K562 (cell line): ENCODE measurements at regions not wholly inside any gene's neighbourhood (a gene's known extent, or its start where the extent isn't known, plus 50 kb on each side); places are given as distances from the start of the nearest gene placed in this dataset.

ENCODE experiments used
- ATAC-seq: fragments of 200-7000 bp; cut with Tn5 transposase; 3 replicates; pipeline ENCODE4 v1.9.1; 2020; ENCODE audit warnings: moderate library complexity
- BruUV-seq: library from RNA; stranded (reverse); fragments of 400-500 nt; replicated peaks from 2 replicates; lab custom pipeline; 2021; lab: Mats Ljungman, UMichigan
- CTCF ChIA-PET: fragments of 300-600 bp; formaldehyde crosslinking; extraction: SDS; loops from one replicate; lab custom pipeline; 2021; ENCODE audit warnings: low intra/inter-chr PET ratio; lab: Yijun Ruan, JAX
- POLR2A ChIA-PET: fragments of 300-600, 350-650 bp; sonication (Branson Sonifier 250); formaldehyde crosslinking; extraction: SDS; loops from one replicate; lab custom pipeline; 2021; ENCODE audit warnings: antibody characterized with exemption, inconsistent platforms; lab: Yijun Ruan, JAX
- DNase-seq, 4 experiments: peaks; one replicate each; pipeline versions ENCODE4 v3.0.0 to v3.0.0-alpha.2; 2011 to 2018; ENCODE audit warnings: low spot score in 3 of 4, mixed read lengths in 3 of 4; ENCODE audit errors: extremely low read depth in 1 of 4
- FAIRE-seq: peaks from 2 replicates; lab custom pipeline; 2011; peaks lifted over from hg19 to GRCh38; lab: Jason Lieb, UNC
- H2AFZ ChIP-seq: 2 replicates; pipeline ENCODE4 v1.6.0; 2011; ENCODE audit warnings: low read depth, low read length, control low read depth, inconsistent platforms
- H3K27ac ChIP-seq: fragments of 200-600 bp; 3 replicates; pipeline ENCODE4 v1.8.0; 2011; ENCODE audit warnings: low read depth, mild to moderate bottlenecking, control low read depth, inconsistent platforms, low read length, moderate library complexity, mixed read lengths; ENCODE audit errors: extremely low read depth
- H3K27me3 ChIP-seq, 2 experiments: fragments of 300-600 bp in 1 of 2; 2 replicates in 1 of 2; 3 replicates in 1 of 2; pipeline versions ENCODE4 v1.6.0 to v1.8.0; 2011; ENCODE audit warnings: inconsistent platforms in 2 of 2, low read length in 2 of 2, mild to moderate bottlenecking in 1 of 2, mixed read lengths in 1 of 2, moderate library complexity in 1 of 2; ENCODE audit not compliant: control insufficient read depth in 2 of 2, insufficient read depth in 2 of 2
- H3K36me3 ChIP-seq: fragments of 300-600 bp; 3 replicates; pipeline ENCODE4 v1.8.0; 2011; ENCODE audit warnings: mild to moderate bottlenecking, low read length, inconsistent platforms; ENCODE audit not compliant: control insufficient read depth, insufficient read depth
- H3K4me1 ChIP-seq, 2 experiments: fragments of 200-600 bp in 1 of 2; replicated peaks in 1 of 2; 2 replicates in 1 of 2; 3 replicates in 1 of 2; pipeline versions ENCODE4 v1.5.1 to v1.8.0; 2011; ENCODE audit warnings: inconsistent platforms in 2 of 2, low read length in 2 of 2, mild to moderate bottlenecking in 1 of 2, mixed read lengths in 1 of 2, moderate library complexity in 1 of 2; ENCODE audit not compliant: control insufficient read depth in 2 of 2, insufficient read depth in 2 of 2
- H3K4me2 ChIP-seq: 2 replicates; pipeline ENCODE4 v1.6.1; 2011; ENCODE audit warnings: low read length, control low read depth, inconsistent platforms, mixed read lengths; ENCODE audit not compliant: insufficient read depth
- H3K4me3 ChIP-seq: fragments of 200-600 bp; sonication (generic), shearing (Covaris generic); 2 replicates; pipeline ENCODE4 v1.5.1; 2016; ENCODE audit warnings: control low read depth, inconsistent platforms
- H3K79me2 ChIP-seq: fragments of 200-600 bp; 3 replicates; pipeline ENCODE4 v1.8.0; 2011; ENCODE audit warnings: low read length, inconsistent platforms; ENCODE audit not compliant: control insufficient read depth, insufficient read depth
- H3K9ac ChIP-seq, 2 experiments: 2 replicates each; pipeline versions ENCODE4 v1.6.0 to v1.6.1; 2011; ENCODE audit warnings: low read depth in 2 of 2, low read length in 2 of 2, control low read depth in 1 of 2, inconsistent platforms in 1 of 2, mild to moderate bottlenecking in 1 of 2, mixed read lengths in 1 of 2; ENCODE audit not compliant: insufficient read depth in 1 of 2
- H3K9me1 ChIP-seq: one replicate; pipeline ENCODE4 v1.6.0; 2011; ENCODE audit warnings: inconsistent platforms, mild to moderate bottlenecking, low read length, moderate library complexity; ENCODE audit not compliant: control insufficient read depth, insufficient read depth
- H3K9me3 ChIP-seq: replicated peaks from 2 replicates; pipeline ENCODE4 v1.5.1; 2011; ENCODE audit warnings: low read depth, low read length, inconsistent platforms; ENCODE audit not compliant: control insufficient read depth, insufficient read depth
- H4K20me1 ChIP-seq: replicated peaks from 2 replicates; pipeline ENCODE4 v1.6.1; 2011; ENCODE audit warnings: low read length, inconsistent platforms, mixed read lengths; ENCODE audit not compliant: control insufficient read depth, insufficient read depth
- GATAD2A ChIP-seq: fragments of 450-650 bp; IDR thresholded peaks from 2 replicates; pipeline ENCODE4 v1.6.1; 2017
- IRF9 ChIP-seq: fragments of 450-650 bp; IDR thresholded peaks from 2 replicates; pipeline ENCODE4 v1.6.1; 2016; ENCODE audit warnings: missing biosample characterization, missing genetic modification characterization
- NR2C1 ChIP-seq, 2 experiments: fragments of 450-650 bp; IDR thresholded peaks; 2 replicates each; pipeline ENCODE4 v1.6.1; 2017; ENCODE audit warnings: mild to moderate bottlenecking in 2 of 2, antibody characterized with exemption in 1 of 2, inconsistent platforms in 1 of 2, missing compliant biosample characterization in 1 of 2, missing genetic modification characterization in 1 of 2
- XRCC3 ChIP-seq: fragments of 450-650 bp; IDR thresholded peaks from 2 replicates; pipeline ENCODE4 v1.6.1; 2017; ENCODE audit warnings: mild to moderate bottlenecking, moderate library complexity
- ZNF41 ChIP-seq: fragments of 250-450 bp; sonication (Bioruptor Pico); conservative IDR thresholded peaks from 2 replicates; pipeline ENCODE4 v1.4.0; 2020; ENCODE audit warnings: mild to moderate bottlenecking
- WGBS: fragments of 100-300 bp; shearing (Covaris generic); methylation state at CpG from one replicate; pipeline ENCODE4 v1.1.6; 2016; ENCODE audit warnings: low coverage, mixed read lengths; ENCODE audit not compliant: insufficient coverage; ENCODE audit errors: missing lambda C conversion rate; 5-methylcytosine and 5-hydroxymethylcytosine counted together
- in situ Hi-C: fragments of 300-500 bp; cut with MboI; formaldehyde crosslinking; loops from 4 replicates; pipeline ENCODE4 v1.15.0; 2018; ENCODE audit warnings: inconsistent platforms, mixed read lengths
- intact Hi-C: fragments of 100-400 bp; cut with micrococcal nuclease; formaldehyde crosslinking; loops from 2 replicates; pipeline ENCODE4 v1.14.2; 2022
- TF ChIP-seq, protein P1 (sequence below): fragments of 450-650 bp; IDR thresholded peaks from one replicate; pipeline ENCODE4 v1.6.1; 2018; ENCODE audit warnings: mild to moderate bottlenecking, moderate library complexity; ENCODE audit not compliant: partially characterized antibody

DNA sequence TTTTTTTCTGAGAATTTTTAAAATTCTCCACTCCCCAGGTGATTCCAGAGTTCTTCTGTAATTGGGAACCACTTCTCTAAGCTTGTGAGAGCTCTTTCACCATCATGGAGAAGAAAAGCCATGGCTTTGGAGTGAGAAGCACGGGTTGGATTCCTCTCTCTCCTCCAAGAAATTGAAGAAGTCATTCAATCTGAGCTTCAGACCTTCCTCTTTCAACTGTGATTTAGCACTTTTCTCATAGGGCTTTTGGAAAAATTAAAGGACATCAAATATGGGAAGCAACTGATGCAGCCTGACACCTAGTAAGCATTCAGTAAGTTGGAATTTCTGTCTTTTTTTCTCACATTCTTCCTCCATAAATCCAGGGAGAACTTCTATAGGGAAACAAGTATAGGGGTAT is 580.4 kb upstream of the KLF4 start:
- ATAC-seq (no peak), FAIRE-seq (no peak), DNase-seq (no peak)
- Histone ChIP-seq H3K27me3 (peaks cover 0 to 7% of the 10 kb centered on the region in 2 experiments; a peak in 1 of 5 replicates), H3K4me1 (no peaks in the 10 kb centered on the region; a peak in 2 of 5 replicates), H3K4me2 (no peak overlapping the region), H3K9ac (no peak overlapping the region), H3K36me3 (no peaks in the 10 kb centered on the region), H3K79me2 (no peaks in the 10 kb centered on the region), H2AFZ (no peak overlapping the region), H4K20me1 (no peaks in the 10 kb centered on the region), H3K9me1 (no peaks in the 10 kb centered on the region), H3K9me3 (no peaks in the 10 kb centered on the region), H3K4me3 (no peak overlapping the region), H3K27ac (no peak overlapping the region)
- ChIA-PET CTCF (no interaction called here), POLR2A (interaction anchor here (0.7 to 1.1 kb wide), 3 partner anchors 11 to 28 kb away, joined by 3 to 4 read pairs (median 4); no protein-coding TSS in a partner anchor)
- no TSS peak for BruUV-seq
- WGBS = 0% methylated on average over 1 of the region's 1 CpG
- intact Hi-C loops = no loop called here
- in situ Hi-C loops = no loop called here
- no peak for TF ChIP-seq NR2C1 (IDR thresholded peaks at IDR 0.05)
- TF ChIP-seq NR2C1 (tag; IDR thresholded peaks at IDR 0.05) = no peak
- TF ChIP-seq IRF9 (tag) = no peak
- no peak for TF ChIP-seq GATAD2A
- no peak for TF ChIP-seq XRCC3
- TF ChIP-seq, protein P1, sequence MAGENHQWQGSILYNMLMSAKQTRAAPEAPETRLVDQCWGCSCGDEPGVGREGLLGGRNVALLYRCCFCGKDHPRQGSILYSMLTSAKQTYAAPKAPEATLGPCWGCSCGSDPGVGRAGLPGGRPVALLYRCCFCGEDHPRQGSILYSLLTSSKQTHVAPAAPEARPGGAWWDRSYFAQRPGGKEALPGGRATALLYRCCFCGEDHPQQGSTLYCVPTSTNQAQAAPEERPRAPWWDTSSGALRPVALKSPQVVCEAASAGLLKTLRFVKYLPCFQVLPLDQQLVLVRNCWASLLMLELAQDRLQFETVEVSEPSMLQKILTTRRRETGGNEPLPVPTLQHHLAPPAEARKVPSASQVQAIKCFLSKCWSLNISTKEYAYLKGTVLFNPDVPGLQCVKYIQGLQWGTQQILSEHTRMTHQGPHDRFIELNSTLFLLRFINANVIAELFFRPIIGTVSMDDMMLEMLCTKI = no peak
- TF ChIP-seq ZNF41 (CRISPR knock-in tag) = no peak
